ENCODE measurements at regions not wholly inside any gene's neighbourhood (a gene's known extent, or its start where the extent isn't known, plus 50 kb on each side); places are given as distances from the start of the nearest gene placed in this dataset.
A peak's percentile ranks its signal among the peaks of the same experiment; 100 is the strongest.

DNA sequence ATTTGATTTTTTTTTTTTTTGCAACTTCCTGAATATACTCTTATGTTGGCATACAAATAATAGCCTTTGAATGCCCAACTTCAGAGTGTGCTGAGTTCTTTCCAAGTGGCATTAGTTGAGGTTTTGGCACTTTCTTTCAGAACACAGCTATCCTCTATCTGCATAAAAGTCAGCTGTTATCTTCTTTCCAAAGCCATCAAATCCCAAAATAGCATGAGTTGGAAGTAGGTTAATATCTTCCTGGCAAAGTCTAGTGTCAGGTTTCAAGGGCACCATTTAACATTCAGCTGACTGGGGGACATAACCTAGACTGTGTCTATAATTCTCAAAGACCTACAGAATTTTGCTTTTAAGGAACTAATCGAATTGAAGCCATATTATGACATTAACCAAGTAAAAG lies 223.9 kb downstream of the PLPP3 start:
- DNase-seq: no peak

DNA sequence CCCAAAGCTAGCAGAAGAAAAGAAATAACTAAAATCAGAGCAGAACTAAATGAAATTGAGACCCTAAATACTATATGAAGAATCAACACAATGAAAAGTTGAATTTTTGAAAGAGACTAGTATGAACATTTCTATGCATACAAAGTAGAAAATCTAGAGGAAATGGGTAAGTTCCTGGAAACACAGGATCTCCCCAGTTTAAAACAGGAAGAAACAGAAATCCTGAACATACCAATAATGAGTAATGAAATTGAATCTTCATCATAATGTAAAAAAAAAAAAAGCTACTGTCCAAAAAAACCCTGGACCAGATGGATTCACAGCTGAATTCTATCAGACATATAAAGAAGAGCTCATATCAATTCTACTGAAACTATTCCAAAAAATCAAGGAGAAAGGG lies 233.5 kb downstream of the PLPP3 start:
- no peak for DNase-seq

DNA sequence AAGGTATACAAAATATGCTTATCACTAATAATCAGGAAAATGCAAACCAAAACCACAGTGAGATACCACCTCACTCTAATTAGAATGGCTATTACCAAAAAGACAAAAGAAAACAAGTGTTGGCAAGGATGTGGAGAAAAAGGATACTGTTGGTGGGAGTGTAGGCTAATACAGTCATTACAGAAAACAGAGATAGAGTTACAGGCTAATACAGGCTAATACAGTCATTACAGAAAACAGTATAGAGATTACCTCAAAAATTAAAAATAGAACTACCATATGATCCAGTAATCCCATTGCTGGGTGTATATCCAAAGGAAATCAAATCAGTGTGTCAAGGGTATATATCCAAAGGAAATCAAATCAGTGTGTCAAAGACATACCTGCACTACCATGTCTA lies 238.4 kb downstream of the PLPP3 start:
- no peak for DNase-seq

DNA sequence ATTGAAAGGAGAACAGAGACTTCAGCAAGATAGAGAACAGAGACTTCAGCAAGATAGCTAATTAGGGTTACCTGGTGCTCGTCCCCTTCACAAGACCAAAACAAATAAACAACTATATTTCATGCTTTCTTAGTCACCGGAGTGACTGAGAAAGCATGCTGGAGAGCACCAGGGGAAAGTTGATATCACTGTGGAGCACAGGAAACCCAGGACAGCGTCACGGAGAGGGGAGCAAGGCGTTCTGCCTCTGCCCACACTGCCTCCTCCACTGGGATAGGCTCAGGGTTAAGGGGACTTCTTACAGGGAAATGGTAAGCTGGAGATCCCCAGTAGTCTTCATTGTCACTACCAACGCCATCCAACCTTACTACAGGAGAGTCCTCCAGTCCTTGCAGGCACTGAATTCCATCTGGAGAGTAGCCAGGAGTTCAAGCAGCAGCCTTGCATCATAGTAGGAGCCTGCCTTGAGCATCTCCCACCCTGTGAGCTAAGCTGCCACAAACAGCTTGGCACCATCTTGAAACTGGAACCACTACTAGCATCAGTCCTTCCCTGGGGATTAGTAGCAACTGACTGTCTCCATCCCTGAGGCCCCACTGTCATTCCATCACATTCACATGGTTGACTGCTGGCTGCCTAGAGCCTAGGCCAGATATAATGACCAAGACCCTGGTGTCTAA lies 239.4 kb downstream of the PLPP3 start:
- peak; percentile 35 for DNase-seq

DNA sequence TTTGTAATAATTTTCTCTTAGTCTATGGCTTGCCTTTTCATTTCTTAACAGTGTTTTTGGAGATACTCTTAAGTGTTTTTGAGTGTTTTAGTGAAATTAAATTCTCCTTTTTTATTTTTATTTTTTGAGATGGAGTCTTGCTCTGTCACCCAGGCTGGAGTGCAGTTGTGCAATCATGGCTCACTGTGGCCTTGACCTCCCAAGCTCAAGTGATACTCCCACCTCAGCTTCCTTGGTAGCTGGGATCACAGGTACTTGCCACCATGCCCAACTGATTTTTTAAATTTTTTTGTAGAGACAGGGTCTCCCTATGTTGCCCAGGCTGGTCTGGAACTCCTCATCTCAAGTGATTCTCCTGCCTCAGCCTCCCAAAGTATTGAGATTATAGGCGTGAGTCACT lies 240.3 kb downstream of the PLPP3 start:
- no peak for DNase-seq

- no peak for DNase-seq
Measured at GRCh38 chr1:56336982-56337381, 242.4 kb downstream of the PLPP3 start.

DNA sequence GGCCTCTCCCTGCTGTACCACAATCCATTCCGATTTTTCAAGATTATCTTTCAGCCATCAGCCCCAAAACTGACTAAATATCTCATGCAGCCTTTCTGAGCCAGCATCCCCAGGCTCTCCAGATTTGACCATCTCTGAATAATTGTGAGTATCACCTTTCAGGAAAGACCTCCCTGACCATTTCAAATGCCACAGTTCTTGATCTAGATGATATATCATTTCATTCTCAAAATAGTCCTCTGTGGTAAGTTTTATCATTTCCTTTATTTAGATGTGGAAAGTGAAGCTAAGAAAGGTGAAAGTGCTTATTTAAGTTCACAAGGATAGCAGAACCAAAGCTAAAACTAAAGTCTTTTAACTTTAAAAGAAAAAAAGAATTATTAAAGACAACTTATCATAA lies 244.0 kb downstream of the PLPP3 start:
- no peak for DNase-seq

- DNase-seq: no peak
Measured at GRCh38 chr1:56334047-56334446, 245.3 kb downstream of the PLPP3 start.

DNA sequence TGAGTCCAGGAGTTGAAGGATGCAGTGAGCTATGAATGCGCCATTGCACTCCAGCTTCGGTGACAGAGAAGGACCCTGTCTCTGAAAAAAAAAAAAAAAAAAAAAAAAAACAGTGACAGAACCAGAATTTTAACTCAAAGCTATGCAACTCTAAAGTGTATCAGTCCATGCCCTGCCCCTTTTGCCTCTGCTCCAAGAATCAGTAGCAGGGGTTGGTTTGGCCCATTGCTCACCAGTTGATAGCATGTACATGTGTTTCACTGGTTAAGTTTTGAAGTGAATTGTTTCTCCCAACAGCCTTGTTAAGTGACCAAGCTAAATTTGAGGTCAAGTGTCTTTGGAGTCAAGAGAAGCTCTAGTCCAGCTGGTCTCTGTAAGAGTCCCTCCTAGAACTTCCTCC lies 245.9 kb downstream of the PLPP3 start:
- DNase-seq: no peak

- no peak for DNase-seq
Measured at GRCh38 chr1:56331892-56332567, 247.3 kb downstream of the PLPP3 start.

DNA sequence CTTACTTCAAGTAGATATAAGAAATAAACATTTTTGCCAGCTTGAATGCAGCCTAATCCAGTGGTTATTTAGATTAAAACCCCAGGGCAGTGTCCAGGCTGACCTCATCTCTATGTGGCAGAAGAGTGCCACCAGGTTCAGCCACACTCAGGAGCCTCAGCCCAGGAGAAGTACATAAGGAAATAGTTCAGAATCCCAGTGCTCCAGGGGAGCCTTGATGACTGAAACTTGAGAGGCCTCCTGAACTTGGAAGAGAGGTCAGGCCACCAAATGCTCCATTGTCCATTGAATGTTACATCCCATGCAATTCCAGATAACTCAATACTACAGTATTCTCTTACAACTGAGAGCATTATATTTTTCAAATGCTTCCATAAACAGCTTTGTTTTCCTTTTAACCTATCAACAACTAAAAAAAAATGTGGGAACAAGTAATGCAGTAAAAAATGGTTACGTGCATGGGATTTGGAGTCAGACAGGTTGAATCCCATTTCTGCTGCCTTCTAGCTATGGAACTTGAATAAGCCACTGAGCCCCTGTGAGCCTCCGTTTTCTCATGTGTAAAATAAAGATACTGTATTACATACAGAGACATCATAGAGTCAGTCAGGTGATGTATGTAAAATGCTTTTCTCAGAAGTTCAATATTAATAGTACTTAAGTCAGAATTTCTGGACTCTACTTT lies 248.0 kb downstream of the PLPP3 start:
- DNase-seq: no peak

DNA sequence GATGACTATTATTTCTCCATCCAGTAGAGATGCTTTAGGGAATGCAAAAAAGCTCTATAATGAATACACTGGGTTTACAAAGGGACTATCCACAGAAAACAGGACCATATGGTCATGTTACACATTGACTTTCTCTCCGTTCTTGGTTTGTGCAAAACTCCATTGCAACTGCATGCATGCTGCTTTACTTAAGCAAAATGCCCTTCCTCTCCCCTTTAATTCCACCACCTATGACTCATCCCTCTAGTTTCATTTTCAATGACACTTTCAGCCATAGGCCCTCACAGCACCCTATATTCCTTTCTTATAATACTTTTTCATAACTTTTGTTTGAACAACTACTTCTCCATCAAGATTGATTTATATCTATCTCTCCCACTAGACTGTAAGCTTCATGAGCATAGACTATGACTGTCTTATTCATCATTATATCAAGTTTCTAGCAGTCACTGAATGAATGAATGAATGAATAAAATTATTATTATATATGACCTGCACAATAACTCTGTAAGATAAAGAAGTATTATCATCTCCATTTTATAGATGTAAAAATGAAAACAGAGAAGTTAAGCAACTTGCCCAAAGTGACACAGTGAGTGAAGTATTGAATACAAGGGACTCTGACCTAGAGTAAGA lies 248.9 kb downstream of the PLPP3 start:
- DNase-seq: no peak

DNA sequence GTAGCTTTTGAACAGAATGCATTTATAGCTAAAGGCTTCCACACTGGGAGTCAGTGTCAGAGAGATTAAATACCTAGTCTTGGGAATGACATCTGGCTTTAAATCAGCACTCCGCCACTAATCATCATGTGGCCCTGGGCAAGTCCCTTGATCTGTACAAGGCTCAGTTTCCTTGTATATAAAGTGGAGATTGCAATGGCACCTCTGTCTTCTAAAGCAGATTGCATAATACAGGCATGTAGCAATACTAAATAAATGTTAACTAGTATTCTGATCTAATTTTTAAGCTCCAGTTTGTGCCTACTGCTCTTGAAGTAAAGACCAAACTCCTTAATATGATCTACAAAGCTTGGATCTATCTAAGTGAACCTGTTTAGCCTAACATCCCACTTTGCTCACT lies 249.4 kb downstream of the PLPP3 start:
- DNase-seq: no peak

DNA sequence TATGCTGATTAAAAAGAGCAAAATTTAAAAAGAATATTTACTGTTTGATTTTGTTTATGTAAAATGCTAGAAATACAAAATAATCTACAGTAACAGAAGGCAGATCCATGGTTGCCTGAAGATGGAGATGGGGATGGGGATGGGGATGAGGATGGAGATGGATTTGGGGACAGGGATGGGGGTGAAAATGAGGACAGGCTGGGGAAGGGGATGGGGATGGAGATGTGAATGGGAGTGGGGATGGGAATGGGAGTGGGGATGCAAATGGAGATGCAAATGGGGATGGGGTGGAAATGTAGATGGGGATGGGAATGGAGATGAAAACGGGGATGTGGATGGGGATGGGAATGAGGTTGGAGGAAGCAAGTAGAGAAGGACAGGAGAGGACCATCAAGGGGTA lies 252.2 kb downstream of the PLPP3 start:
- no peak for DNase-seq

- DNase-seq: no peak
Measured at GRCh38 chr1:56326056-56326455, 253.3 kb downstream of the PLPP3 start.

- no peak for DNase-seq
Measured at GRCh38 chr1:56324504-56324903, 254.9 kb downstream of the PLPP3 start.

GRCh38 chr1:56322211-56322610 lies 257.2 kb downstream of the PLPP3 start:
- DNase-seq: no peak

DNA sequence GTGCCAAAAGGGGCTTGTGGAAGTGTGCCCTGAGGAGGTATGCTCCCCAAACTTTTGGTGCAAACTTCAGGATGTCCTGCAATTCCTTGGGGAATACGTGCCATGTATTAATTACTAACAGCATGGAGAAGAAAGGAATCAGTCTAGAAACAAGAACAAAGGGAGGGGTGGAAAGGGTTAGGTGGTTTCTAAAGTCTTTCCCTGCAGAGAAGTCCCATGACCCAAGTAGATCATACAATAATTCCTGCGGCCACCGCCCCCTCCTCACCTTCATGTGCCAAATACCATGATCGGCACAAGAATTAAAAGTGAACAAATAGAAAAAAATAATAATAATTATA lies 258.2 kb downstream of the PLPP3 start:
- DNase-seq: no peak

- DNase-seq: no peak
Measured at GRCh38 chr1:56320464-56321149, 258.8 kb downstream of the PLPP3 start.

GRCh38 chr1:56317722-56318121 lies 261.6 kb downstream of the PLPP3 start:
- no peak for DNase-seq

GRCh38 chr1:56315293-56315942 lies 263.9 kb downstream of the PLPP3 start:
- DNase-seq: no peak

DNA sequence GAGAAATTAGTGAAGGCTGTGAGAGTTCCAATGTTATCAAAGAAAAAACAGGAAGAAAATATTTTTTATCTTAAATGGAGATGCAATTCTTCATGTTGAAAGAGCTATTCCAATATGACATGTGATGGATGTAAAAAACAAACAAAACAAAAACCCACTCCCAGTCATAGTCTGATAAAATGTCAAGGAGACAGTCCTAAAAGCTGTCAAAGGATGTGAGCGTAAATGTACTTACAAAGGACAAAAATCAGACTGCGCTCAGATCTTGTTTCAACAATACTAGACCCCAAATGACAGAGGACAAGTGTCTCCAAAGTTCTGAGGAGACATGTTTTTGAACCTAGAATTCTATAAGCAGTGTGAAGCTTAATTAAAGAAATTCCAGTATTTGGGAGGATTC lies 265.8 kb downstream of the PLPP3 start:
- no peak for DNase-seq

GRCh38 chr1:56311766-56312165 lies 267.6 kb downstream of the PLPP3 start:
- no peak for DNase-seq
